SK-N-SH (cell line): ENCODE measurements at regions not wholly inside any gene's neighbourhood (a gene's known extent, or its start where the extent isn't known, plus 50 kb on each side); places are given as distances from the start of the nearest gene placed in this dataset.

ENCODE experiments used
- FOXM1 ChIP-seq: IDR thresholded peaks from 2 replicates; pipeline ENCODE4 v1.4.0; 2012; ENCODE audit warnings: low read depth, mild to moderate bottlenecking
- MEF2A ChIP-seq: IDR thresholded peaks from 2 replicates; pipeline ENCODE4 v1.4.0; 2012; ENCODE audit warnings: low read depth, borderline replicate concordance
- RAD21 ChIP-seq: IDR thresholded peaks from 2 replicates; pipeline ENCODE4 v1.6.1; 2012; ENCODE audit warnings: mild to moderate bottlenecking, low read length
- RXRA ChIP-seq: IDR thresholded peaks from 2 replicates; pipeline ENCODE4 v1.4.0; 2012; ENCODE audit warnings: low read depth, mild to moderate bottlenecking, borderline replicate concordance
- SIN3A ChIP-seq: IDR thresholded peaks from 2 replicates; pipeline ENCODE4 v1.6.1; 2012; ENCODE audit warnings: low read depth, mild to moderate bottlenecking, low read length, moderate library complexity, borderline replicate concordance
- TAF1 ChIP-seq: IDR thresholded peaks from 2 replicates; pipeline ENCODE4 v1.6.1; 2012; ENCODE audit warnings: low read depth, mild to moderate bottlenecking, low read length, moderate library complexity, borderline replicate concordance
- TF ChIP-seq, protein P1 (sequence below): fragments of 200-600 bp; sonication (generic); IDR thresholded peaks from 2 replicates; pipeline ENCODE4 v1.6.1; 2017; ENCODE audit warnings: antibody characterized with exemption, mild to moderate bottlenecking, moderate library complexity
- TF ChIP-seq, protein P2 (sequence below): IDR thresholded peaks from 2 replicates; pipeline ENCODE4 v1.4.0; 2012; ENCODE audit warnings: low read depth, borderline replicate concordance
- TF ChIP-seq, protein P3 (sequence below): IDR thresholded peaks from 2 replicates; pipeline ENCODE4 v1.4.0; 2012; ENCODE audit warnings: low read depth

DNA sequence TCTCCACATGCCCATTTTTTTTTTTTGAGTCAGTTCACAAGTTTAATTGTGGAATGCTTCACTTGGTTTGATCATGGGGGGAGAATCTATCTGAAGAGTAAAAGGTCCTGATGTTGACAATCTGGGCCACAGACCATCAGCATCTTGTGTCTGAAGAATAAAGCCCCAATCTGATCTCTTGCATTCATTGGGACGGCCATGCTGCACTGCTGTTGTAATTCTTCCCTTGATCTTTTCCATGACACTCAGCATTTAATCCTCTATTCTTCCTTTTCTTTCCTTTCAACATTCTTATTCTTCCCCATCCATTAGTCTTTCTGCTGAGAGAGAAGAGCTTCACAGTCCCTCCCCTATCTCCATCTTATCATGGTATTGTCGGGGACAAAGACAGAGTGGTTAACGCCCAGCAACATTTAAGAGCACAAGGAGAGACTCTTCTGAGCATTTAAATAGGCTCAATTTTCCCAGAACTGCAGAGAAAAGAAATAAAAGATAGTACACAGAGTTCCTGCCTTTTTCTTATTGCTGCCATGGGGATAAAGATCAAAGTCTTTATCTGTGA lies 1157.3 kb downstream of the SORCS3 start:
- TF ChIP-seq, protein P1, sequence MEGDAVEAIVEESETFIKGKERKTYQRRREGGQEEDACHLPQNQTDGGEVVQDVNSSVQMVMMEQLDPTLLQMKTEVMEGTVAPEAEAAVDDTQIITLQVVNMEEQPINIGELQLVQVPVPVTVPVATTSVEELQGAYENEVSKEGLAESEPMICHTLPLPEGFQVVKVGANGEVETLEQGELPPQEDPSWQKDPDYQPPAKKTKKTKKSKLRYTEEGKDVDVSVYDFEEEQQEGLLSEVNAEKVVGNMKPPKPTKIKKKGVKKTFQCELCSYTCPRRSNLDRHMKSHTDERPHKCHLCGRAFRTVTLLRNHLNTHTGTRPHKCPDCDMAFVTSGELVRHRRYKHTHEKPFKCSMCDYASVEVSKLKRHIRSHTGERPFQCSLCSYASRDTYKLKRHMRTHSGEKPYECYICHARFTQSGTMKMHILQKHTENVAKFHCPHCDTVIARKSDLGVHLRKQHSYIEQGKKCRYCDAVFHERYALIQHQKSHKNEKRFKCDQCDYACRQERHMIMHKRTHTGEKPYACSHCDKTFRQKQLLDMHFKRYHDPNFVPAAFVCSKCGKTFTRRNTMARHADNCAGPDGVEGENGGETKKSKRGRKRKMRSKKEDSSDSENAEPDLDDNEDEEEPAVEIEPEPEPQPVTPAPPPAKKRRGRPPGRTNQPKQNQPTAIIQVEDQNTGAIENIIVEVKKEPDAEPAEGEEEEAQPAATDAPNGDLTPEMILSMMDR: no peak
- TF ChIP-seq RAD21 (no peak), FOXM1 (no peak), TAF1 (no peak), SIN3A (no peak), MEF2A (no peak), RXRA (no peak)
- TF ChIP-seq, protein P2, sequence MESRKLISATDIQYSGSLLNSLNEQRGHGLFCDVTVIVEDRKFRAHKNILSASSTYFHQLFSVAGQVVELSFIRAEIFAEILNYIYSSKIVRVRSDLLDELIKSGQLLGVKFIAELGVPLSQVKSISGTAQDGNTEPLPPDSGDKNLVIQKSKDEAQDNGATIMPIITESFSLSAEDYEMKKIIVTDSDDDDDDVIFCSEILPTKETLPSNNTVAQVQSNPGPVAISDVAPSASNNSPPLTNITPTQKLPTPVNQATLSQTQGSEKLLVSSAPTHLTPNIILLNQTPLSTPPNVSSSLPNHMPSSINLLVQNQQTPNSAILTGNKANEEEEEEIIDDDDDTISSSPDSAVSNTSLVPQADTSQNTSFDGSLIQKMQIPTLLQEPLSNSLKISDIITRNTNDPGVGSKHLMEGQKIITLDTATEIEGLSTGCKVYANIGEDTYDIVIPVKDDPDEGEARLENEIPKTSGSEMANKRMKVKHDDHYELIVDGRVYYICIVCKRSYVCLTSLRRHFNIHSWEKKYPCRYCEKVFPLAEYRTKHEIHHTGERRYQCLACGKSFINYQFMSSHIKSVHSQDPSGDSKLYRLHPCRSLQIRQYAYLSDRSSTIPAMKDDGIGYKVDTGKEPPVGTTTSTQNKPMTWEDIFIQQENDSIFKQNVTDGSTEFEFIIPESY: no peak
- TF ChIP-seq, protein P3, sequence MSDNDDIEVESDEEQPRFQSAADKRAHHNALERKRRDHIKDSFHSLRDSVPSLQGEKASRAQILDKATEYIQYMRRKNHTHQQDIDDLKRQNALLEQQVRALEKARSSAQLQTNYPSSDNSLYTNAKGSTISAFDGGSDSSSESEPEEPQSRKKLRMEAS: no peak
